ENCODE measurements at regions not wholly inside any gene's neighbourhood (a gene's known extent, or its start where the extent isn't known, plus 50 kb on each side); places are given as distances from the start of the nearest gene placed in this dataset.
"Not testable (repeated sequence)": the region's sequence is repeated elsewhere in the genome, so short reads cannot be mapped to it uniquely, and the experiment has no call there.

- intact Hi-C loops (cut with DNase I; ENCODE audit: low total_unique reads) = no loop called here
- Histone ChIP-seq H3K27me3 (no peaks in the 10 kb centered on the region), H3K36me3 (no peaks in the 10 kb centered on the region), H3K4me1 (no peaks in the 10 kb centered on the region), H3K27ac (no peak overlapping the region), H3K4me3 (no peak overlapping the region), H3K9me3 (no peaks in the 10 kb centered on the region)
- in situ Hi-C loops (cut with MboI; ENCODE audit: low sequenced_read_pairs in 4 of 4) = no loop called here
- DNase-seq (no peak), ATAC-seq (no peak)
- TF ChIP-seq POLR2A (IDR thresholded peaks at IDR 0.05) = no peak
- TF ChIP-seq, protein P1, sequence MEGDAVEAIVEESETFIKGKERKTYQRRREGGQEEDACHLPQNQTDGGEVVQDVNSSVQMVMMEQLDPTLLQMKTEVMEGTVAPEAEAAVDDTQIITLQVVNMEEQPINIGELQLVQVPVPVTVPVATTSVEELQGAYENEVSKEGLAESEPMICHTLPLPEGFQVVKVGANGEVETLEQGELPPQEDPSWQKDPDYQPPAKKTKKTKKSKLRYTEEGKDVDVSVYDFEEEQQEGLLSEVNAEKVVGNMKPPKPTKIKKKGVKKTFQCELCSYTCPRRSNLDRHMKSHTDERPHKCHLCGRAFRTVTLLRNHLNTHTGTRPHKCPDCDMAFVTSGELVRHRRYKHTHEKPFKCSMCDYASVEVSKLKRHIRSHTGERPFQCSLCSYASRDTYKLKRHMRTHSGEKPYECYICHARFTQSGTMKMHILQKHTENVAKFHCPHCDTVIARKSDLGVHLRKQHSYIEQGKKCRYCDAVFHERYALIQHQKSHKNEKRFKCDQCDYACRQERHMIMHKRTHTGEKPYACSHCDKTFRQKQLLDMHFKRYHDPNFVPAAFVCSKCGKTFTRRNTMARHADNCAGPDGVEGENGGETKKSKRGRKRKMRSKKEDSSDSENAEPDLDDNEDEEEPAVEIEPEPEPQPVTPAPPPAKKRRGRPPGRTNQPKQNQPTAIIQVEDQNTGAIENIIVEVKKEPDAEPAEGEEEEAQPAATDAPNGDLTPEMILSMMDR (IDR thresholded peaks at IDR 0.05 in 4 of 5, conservative IDR thresholded peaks at IDR 0.05 in 1 of 5) = no peak
Observed at GRCh38 chrX:94942603-94943002, 1268.6 kb downstream of the FAM133A start.

DNA sequence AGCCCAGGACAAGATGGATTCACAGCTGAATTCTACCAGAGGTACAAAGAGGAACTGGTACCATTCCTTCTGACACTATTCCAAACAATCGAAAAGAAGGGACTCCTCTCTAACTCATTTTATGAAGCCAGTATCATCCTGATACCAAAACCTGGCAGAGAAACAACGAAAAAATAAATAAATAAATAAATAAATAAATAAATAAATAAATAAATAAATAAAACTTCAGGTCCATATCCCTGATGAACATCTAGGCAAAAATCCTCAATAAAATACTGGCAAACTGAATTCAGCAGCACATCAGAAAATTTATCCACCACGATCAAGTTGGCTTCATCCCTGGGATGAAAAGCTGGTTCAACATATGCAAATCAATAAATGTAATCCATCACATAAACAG lies 1272.1 kb downstream of the FAM133A start:
- H3K9me3 ChIP-seq; H3K27me3 ChIP-seq; H3K36me3 ChIP-seq; in situ Hi-C loops (cut with MboI; ENCODE audit: low sequenced_read_pairs in 4 of 4); H3K4me1 ChIP-seq; H3K4me3 ChIP-seq; intact Hi-C loops (cut with DNase I; ENCODE audit: low total_unique reads); DNase-seq; H3K27ac ChIP-seq; ATAC-seq: not testable (repeated sequence)

DNA sequence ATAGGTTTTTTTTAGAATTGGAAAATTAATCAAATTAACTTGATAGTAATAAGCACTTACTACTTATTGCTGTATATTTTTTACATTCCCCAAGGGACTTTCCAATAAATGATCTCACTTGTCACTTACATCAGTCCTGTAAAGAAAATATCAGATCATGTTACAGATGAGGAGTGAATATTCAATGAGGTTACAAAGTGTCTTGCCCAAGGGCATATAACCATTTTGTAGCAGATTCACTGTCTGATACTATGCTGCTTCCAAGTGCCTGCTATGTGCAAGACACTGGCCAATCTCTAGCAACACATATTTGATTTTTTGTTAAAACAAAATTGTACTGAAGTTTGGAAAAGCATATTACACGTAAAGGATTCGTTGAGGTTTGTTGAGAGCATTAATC lies 1287.7 kb downstream of the FAM133A start:
- Histone ChIP-seq H3K27ac (no peak overlapping the region), H3K4me1 (no peaks in the 10 kb centered on the region), H3K36me3 (no peaks in the 10 kb centered on the region), H3K9me3 (no peaks in the 10 kb centered on the region), H3K27me3 (no peaks in the 10 kb centered on the region), H3K4me3 (no peak overlapping the region)
- no peak for DNase-seq
- in situ Hi-C loops (cut with MboI; ENCODE audit: low sequenced_read_pairs in 4 of 4) (no loop called here), intact Hi-C loops (cut with DNase I; ENCODE audit: low total_unique reads) (no loop called here)
- ATAC-seq = no peak
- no peak for TF ChIP-seq POLR2A (IDR thresholded peaks at IDR 0.05)
- TF ChIP-seq, protein P1 (IDR thresholded peaks at IDR 0.05 in 4 of 5, conservative IDR thresholded peaks at IDR 0.05 in 1 of 5) = no peak

- in situ Hi-C loops (cut with MboI; ENCODE audit: low sequenced_read_pairs in 4 of 4) = no loop called here
- no peak for DNase-seq
- TF ChIP-seq POLR2A (IDR thresholded peaks at IDR 0.05) = no peak
- TF ChIP-seq, protein P1 (IDR thresholded peaks at IDR 0.05 in 4 of 5, conservative IDR thresholded peaks at IDR 0.05 in 1 of 5) = no peak
Observed at GRCh38 chrX:94977562-94977961, 1303.6 kb downstream of the FAM133A start.

GRCh38 chrX:94977986-94978385 lies 1304.0 kb downstream of the FAM133A start:
- Histone ChIP-seq H3K4me1 (no peaks in the 10 kb centered on the region), H3K9me3 (no peaks in the 10 kb centered on the region), H3K27ac (no peak overlapping the region), H3K27me3 (no peaks in the 10 kb centered on the region), H3K36me3 (no peaks in the 10 kb centered on the region), H3K4me3 (no peak overlapping the region)
- TF ChIP-seq POLR2A (IDR thresholded peaks at IDR 0.05) = no peak
- TF ChIP-seq, protein P1 (IDR thresholded peaks at IDR 0.05 in 4 of 5, conservative IDR thresholded peaks at IDR 0.05 in 1 of 5) = no peak
- ATAC-seq (no peak), DNase-seq (no peak)
- in situ Hi-C loops (cut with MboI; ENCODE audit: low sequenced_read_pairs in 4 of 4) (no loop called here), intact Hi-C loops (cut with DNase I; ENCODE audit: low total_unique reads) (no loop called here)

More at GRCh38 chrX:94977562-94977961, 1303.6 kb downstream of the FAM133A start:
- Histone ChIP-seq H3K27me3 (no peaks in the 10 kb centered on the region), H3K4me3 (no peak overlapping the region), H3K9me3 (no peaks in the 10 kb centered on the region), H3K36me3 (no peaks in the 10 kb centered on the region), H3K4me1 (no peaks in the 10 kb centered on the region), H3K27ac (no peak overlapping the region)
- intact Hi-C loops (cut with DNase I; ENCODE audit: low total_unique reads) = no loop called here
- ATAC-seq = no peak
